Suprapubic skin (tissue), 4 donors: ENCODE measurements at regions not wholly inside any gene's neighbourhood (a gene's known extent, or its start where the extent isn't known, plus 50 kb on each side); places are given as distances from the start of the nearest gene placed in this dataset.

Experiments
- EP300 ChIP-seq: sonication (generic); formaldehyde crosslinking; IDR thresholded peaks from one replicate; pipeline ENCODE4 v1.6.1; 2017; ENCODE audit warnings: antibody characterized with exemption
- POLR2A ChIP-seq, 2 donors: fragments of 450-650 bp; IDR thresholded peaks; one replicate each; pipeline ENCODE4 v1.6.1; 2017; ENCODE audit warnings: antibody characterized with exemption in 2 of 2, mild to moderate bottlenecking in 2 of 2, moderate library complexity in 2 of 2
- POLR2AphosphoS5 ChIP-seq, 3 donors: sonication (generic); formaldehyde crosslinking; IDR thresholded peaks; one replicate each; pipeline ENCODE4 v1.6.1; 2017; ENCODE audit warnings: antibody characterized with exemption in 3 of 3
- TF ChIP-seq, protein P1 (sequence below), 2 donors: fragments of 200-600 bp in 1 of 2; fragments of 450-650 bp in 1 of 2; sonication (generic) in 1 of 2; IDR thresholded peaks; one replicate each; pipeline ENCODE4 v1.5.1; 2016 to 2019; ENCODE audit warnings: antibody characterized with exemption in 2 of 2, mild to moderate bottlenecking in 1 of 2, moderate library complexity in 1 of 2

DNA sequence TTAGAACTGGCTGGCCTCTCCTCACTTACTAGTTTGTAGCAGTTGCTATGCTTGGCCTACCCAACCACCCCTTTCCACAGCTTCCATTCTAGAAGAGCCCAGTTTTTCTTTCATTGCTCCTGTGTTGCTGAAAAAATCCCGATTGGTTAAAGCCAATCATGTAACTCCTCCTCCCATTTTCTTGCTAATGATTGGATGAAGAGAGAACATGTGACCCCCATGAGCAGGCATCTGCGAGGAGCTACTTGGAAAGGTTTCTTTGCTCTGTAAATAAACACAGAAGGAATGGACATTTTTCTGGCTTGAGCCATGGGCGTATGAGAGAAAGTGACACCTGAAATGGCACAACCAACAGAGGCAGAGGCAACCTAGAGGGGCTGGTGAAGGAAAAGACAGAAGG, 773.8 kb upstream of the TBX3 start:
- TF ChIP-seq POLR2A (IDR thresholded peaks at IDR 0.05) (no peak), POLR2AphosphoS5 (IDR thresholded peaks at IDR 0.05) (no peak), EP300 (no peak)
- TF ChIP-seq, protein P1, sequence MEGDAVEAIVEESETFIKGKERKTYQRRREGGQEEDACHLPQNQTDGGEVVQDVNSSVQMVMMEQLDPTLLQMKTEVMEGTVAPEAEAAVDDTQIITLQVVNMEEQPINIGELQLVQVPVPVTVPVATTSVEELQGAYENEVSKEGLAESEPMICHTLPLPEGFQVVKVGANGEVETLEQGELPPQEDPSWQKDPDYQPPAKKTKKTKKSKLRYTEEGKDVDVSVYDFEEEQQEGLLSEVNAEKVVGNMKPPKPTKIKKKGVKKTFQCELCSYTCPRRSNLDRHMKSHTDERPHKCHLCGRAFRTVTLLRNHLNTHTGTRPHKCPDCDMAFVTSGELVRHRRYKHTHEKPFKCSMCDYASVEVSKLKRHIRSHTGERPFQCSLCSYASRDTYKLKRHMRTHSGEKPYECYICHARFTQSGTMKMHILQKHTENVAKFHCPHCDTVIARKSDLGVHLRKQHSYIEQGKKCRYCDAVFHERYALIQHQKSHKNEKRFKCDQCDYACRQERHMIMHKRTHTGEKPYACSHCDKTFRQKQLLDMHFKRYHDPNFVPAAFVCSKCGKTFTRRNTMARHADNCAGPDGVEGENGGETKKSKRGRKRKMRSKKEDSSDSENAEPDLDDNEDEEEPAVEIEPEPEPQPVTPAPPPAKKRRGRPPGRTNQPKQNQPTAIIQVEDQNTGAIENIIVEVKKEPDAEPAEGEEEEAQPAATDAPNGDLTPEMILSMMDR (IDR thresholded peaks at IDR 0.05): no peak
